HCT116 (cell line): ENCODE measurements at regions not wholly inside any gene's neighbourhood (a gene's known extent, or its start where the extent isn't known, plus 50 kb on each side); places are given as distances from the start of the nearest gene placed in this dataset.

Experiments used
- EZH2 ChIP-seq: fragments of 200-600 bp; sonication (generic); IDR thresholded peaks from 2 replicates; pipeline ENCODE4 v1.6.1; 2017; ENCODE audit warnings: antibody characterized with exemption, mixed run types
- POLR2AphosphoS5 ChIP-seq: IDR thresholded peaks from 2 replicates; pipeline ENCODE4 v1.6.1; 2011; ENCODE audit warnings: mild to moderate bottlenecking, low read depth, low read length, moderate library complexity
- TF ChIP-seq, protein P1 (sequence below), 3 experiments: fragments of 200-600 bp in 1 of 3; sonication (generic) in 1 of 3; IDR thresholded peaks in 2 of 3; conservative IDR thresholded peaks in 1 of 3; 2 replicates each; pipeline ENCODE4 v1.5.1; 2012 to 2017; ENCODE audit warnings: low read depth in 2 of 3, low read length in 2 of 3, antibody characterized with exemption in 1 of 3, borderline replicate concordance in 1 of 3, control low read depth in 1 of 3, mild to moderate bottlenecking in 1 of 3, mixed read lengths in 1 of 3, mixed run types in 1 of 3, moderate library complexity in 1 of 3; ENCODE audit not compliant: insufficient read depth in 1 of 3

DNA sequence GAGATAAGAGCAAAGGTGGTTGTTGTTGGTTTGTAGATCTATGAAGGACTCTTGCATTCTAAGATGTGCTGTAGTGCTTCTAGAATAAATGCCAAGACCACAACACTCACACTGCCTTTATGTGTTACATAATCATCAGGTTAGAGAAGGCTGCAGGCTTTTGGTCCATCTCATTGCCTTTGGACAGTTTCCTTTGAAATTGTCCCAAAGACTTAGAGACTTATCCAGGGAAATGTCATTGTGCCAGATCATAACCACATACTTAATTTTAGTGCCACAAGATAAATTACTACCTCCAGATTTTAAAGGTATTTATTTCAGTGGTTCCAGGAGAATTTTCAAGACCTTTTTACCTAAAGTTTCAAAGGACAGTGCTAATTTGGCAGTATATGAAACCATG is 666.6 kb upstream of the CITED2 start:
- TF ChIP-seq, protein P1, sequence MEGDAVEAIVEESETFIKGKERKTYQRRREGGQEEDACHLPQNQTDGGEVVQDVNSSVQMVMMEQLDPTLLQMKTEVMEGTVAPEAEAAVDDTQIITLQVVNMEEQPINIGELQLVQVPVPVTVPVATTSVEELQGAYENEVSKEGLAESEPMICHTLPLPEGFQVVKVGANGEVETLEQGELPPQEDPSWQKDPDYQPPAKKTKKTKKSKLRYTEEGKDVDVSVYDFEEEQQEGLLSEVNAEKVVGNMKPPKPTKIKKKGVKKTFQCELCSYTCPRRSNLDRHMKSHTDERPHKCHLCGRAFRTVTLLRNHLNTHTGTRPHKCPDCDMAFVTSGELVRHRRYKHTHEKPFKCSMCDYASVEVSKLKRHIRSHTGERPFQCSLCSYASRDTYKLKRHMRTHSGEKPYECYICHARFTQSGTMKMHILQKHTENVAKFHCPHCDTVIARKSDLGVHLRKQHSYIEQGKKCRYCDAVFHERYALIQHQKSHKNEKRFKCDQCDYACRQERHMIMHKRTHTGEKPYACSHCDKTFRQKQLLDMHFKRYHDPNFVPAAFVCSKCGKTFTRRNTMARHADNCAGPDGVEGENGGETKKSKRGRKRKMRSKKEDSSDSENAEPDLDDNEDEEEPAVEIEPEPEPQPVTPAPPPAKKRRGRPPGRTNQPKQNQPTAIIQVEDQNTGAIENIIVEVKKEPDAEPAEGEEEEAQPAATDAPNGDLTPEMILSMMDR (IDR thresholded peaks at IDR 0.05 in 2 of 3, conservative IDR thresholded peaks at IDR 0.05 in 1 of 3; ENCODE audit: borderline replicate concordance in 1 of 3, insufficient read depth in 1 of 3, low read depth in 2 of 3, low read length in 2 of 3), result no peak
- TF ChIP-seq POLR2AphosphoS5, result no peak
- no peak for TF ChIP-seq EZH2
